SH-SY5Y (cell line): ENCODE measurements at regions not wholly inside any gene's neighbourhood (a gene's known extent, or its start where the extent isn't known, plus 50 kb on each side); places are given as distances from the start of the nearest gene placed in this dataset.

Experiments
- GATA2 ChIP-seq: IDR thresholded peaks from 2 replicates; pipeline ENCODE4 v1.6.1; 2011; ENCODE audit warnings: mild to moderate bottlenecking, low read depth, low read length
- GATA3 ChIP-seq: IDR thresholded peaks from 2 replicates; pipeline ENCODE4 v1.6.1; 2011; ENCODE audit warnings: low read depth, mild to moderate bottlenecking, low read length, moderate library complexity

DNA sequence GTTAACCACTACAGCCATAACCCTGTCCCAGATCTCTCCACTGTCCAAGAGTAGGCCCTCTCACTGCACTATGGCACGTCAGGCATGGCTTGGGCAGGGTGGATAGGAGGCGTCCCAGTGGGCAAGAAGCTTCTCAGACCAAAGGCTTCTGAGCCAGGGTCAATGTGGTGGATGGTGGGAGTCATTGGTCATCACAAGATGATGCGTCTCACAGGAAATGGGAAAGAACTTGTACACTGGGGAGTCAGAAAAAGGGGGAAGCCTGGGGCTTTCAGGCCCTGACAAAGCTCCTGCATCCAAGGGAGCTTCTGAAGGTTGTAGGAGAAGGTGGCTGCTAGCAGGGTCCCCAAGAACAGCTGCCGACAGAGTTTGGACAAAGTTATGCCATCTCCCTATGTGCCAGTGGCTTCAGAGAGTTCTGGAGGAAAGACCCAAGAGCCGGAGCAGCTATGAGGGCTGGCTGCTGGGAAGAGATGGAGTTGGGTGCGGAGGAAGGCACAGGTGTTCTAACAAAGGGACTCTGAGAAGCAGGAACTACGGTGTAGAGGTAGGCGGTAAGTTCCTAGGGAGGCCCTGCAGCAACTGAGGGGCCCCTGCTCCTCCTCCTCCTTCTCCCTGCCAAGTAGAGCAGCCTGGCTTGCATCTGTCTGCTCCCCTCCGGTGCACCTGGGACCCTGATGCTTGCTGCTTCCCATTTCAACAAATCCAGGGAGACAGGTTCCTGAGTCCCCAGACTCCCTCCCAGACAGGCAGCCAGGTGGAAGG is 81.1 kb downstream of the ARL6IP4 start:
- TF ChIP-seq GATA3 (no peak), GATA2 (no peak)
